Left lung (tissue), 4 donors: ENCODE measurements at regions not wholly inside any gene's neighbourhood (a gene's known extent, or its start where the extent isn't known, plus 50 kb on each side); places are given as distances from the start of the nearest gene placed in this dataset.

Experiments used
- ATAC-seq: fragments of 200-7000 bp; cut with Tn5 transposase; one replicate; pipeline ENCODE4 v1.9.1; 2020; ENCODE audit warnings: moderate library complexity
- DNase-seq, 4 donors: peaks; one replicate each; pipeline ENCODE4 v3.0.0-alpha.2; 2013 to 2020
- H3K27ac ChIP-seq, 2 donors: fragments of 200-600 bp; sonication (generic) in 1 of 2; one replicate each; pipeline versions ENCODE4 v1.5.0 to v1.8.0; 2020 to 2021
- H3K27me3 ChIP-seq, 2 donors: fragments of 200-600 bp; sonication (generic) in 1 of 2; one replicate each; pipeline versions ENCODE4 v1.5.0 to v1.8.0; 2020 to 2021
- H3K36me3 ChIP-seq, 2 donors: fragments of 200-600 bp; sonication (generic) in 1 of 2; one replicate each; pipeline versions ENCODE4 v1.5.0 to v1.8.0; 2020 to 2021
- H3K4me1 ChIP-seq, 2 donors: fragments of 200-600 bp; one replicate each; pipeline ENCODE4 v1.8.0; 2021
- H3K4me3 ChIP-seq, 2 donors: fragments of 200-600 bp; sonication (generic) in 1 of 2; one replicate each; pipeline versions ENCODE4 v1.5.0 to v1.8.0; 2020 to 2021; ENCODE audit warnings: mild to moderate bottlenecking in 1 of 2
- H3K9me3 ChIP-seq, 2 donors: fragments of 200-600 bp; sonication (generic) in 1 of 2; one replicate each; pipeline versions ENCODE4 v1.5.0 to v1.8.0; 2020 to 2021
- CTCF ChIP-seq, 2 donors: fragments of 200-600 bp; sonication (generic) in 1 of 2; IDR thresholded peaks; one replicate each; pipeline versions ENCODE4 v1.5.0 to v1.8.0; 2021; ENCODE audit warnings: antibody characterized with exemption in 2 of 2
- intact Hi-C, 2 donors: fragments of 100-400 bp; cut with DNase I; formaldehyde crosslinking; loops; one replicate each; pipeline versions ENCODE4 v1.11.2 to v1.14.2; 2022
- donor health status: DM: no; HTN: yes; CAD: no.
- donor health status: DM: no; HTN: no; CAD: no.

DNA sequence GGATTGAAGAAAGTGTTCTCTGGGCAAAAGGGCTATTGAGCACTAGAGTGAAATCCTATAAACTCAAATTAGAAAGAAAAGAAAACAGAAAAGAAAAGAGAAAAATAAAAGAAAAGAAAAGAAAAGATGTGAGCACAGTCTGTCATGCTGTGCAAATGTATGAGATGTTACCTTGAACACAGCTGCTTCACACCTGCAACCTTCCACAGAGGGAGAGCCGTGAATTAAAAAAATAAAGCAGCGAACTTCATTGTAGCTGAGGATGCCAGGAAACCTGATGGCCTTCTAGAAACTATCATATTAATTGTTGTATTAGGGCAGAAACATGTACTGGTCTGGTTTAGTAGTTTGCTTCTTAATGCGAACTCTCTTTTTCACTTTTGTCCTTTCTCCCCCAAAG lies 88.0 kb upstream of the SATB1 start:
- intact Hi-C loops = no loop called here
- no peak for TF ChIP-seq CTCF (IDR thresholded peaks at IDR 0.05)

GRCh38 chr3:18512007-18512406 lies 86.9 kb upstream of the SATB1 start:
- DNase-seq (no peak), ATAC-seq (no peak)
- H3K27ac ChIP-seq = no peak overlapping the region
- no peaks in the 10 kb centered on the region for H3K4me1 ChIP-seq
- intact Hi-C loops = no loop called here
- H3K4me3 ChIP-seq = no peak overlapping the region
- H3K27me3 ChIP-seq = no peaks in the 10 kb centered on the region
- TF ChIP-seq CTCF (IDR thresholded peaks at IDR 0.05) = no peak
- no peaks in the 10 kb centered on the region for H3K9me3 ChIP-seq
- H3K36me3 ChIP-seq = no peaks in the 10 kb centered on the region

More for the DNA sequence above, 88.0 kb upstream of the SATB1 start:
- Histone ChIP-seq H3K9me3 (no peaks in the 10 kb centered on the region), H3K27me3 (no peaks in the 10 kb centered on the region), H3K36me3 (no peaks in the 10 kb centered on the region), H3K4me3 (no peak overlapping the region), H3K4me1 (no peaks in the 10 kb centered on the region), H3K27ac (no peak overlapping the region)
- DNase-seq (no peak), ATAC-seq (no peak)

- no peak overlapping the region for H3K4me3 ChIP-seq
- DNase-seq (no peak), ATAC-seq (no peak)
- H3K36me3 ChIP-seq = no peaks in the 10 kb centered on the region
- no peaks in the 10 kb centered on the region for H3K9me3 ChIP-seq
- H3K27ac ChIP-seq = no peak overlapping the region
- H3K4me1 ChIP-seq = no peaks in the 10 kb centered on the region
- no peak for TF ChIP-seq CTCF (IDR thresholded peaks at IDR 0.05)
- intact Hi-C loops = no loop called here
- no peaks in the 10 kb centered on the region for H3K27me3 ChIP-seq
These were observed 85.8 kb upstream of the SATB1 start for GRCh38 chr3:18510947-18511346.

DNA sequence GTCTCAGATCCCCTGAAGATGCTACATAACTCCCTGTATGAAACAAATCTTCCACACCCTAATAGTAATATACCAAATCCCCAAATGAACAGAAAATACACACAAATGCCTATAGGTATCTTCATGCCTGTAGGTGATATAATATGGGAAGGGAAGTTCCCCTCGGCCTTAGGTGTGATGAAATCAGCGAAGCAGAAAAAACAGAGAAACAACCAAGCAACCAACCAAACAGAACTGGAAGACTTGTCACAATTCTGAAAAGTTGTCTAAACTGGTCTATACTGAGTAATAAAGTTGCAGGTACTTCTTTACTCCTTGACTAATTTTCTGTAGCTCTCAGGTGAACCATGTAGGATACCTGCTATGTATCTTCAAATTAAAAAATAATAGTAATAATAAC lies 82.2 kb upstream of the SATB1 start:
- H3K4me1 ChIP-seq = no peaks in the 10 kb centered on the region
- ATAC-seq = no peak
- intact Hi-C loops = no loop called here
- H3K27me3 ChIP-seq = no peaks in the 10 kb centered on the region
- no peak for DNase-seq
- H3K4me3 ChIP-seq = no peak overlapping the region
- no peak overlapping the region for H3K27ac ChIP-seq
- no peak for TF ChIP-seq CTCF (IDR thresholded peaks at IDR 0.05)
- no peaks in the 10 kb centered on the region for H3K36me3 ChIP-seq
- H3K9me3 ChIP-seq = no peaks in the 10 kb centered on the region

DNA sequence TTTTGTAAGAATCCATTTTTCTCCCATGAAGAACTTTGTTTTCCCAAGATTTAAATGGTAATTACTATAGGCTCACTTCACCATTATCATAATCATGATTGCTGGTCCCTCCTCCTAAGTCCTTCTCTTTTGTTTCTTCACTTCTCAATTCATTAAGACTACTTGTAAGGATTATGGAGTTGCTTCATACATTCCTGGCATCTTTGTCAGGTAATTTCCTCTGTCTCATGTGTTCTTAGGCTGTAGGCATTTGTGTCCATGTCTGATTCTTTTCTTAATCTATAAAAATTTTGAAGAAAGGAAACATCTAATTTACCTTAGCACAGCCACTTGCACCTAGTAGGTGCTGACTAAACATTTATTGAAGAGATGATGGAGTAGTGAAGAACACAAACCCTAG lies 79.9 kb upstream of the SATB1 start:
- no peak overlapping the region for H3K4me3 ChIP-seq
- no peak overlapping the region for H3K27ac ChIP-seq
- intact Hi-C loops = no loop called here
- no peaks in the 10 kb centered on the region for H3K27me3 ChIP-seq
- no peak for TF ChIP-seq CTCF (IDR thresholded peaks at IDR 0.05)
- ATAC-seq (no peak), DNase-seq (no peak)
- no peaks in the 10 kb centered on the region for H3K36me3 ChIP-seq
- no peaks in the 10 kb centered on the region for H3K4me1 ChIP-seq
- no peaks in the 10 kb centered on the region for H3K9me3 ChIP-seq
